ENCODE measurements at regions not wholly inside any gene's neighbourhood (a gene's known extent, or its start where the extent isn't known, plus 50 kb on each side); places are given as distances from the start of the nearest gene placed in this dataset.
"Not testable (repeated sequence)": the region's sequence is repeated elsewhere in the genome, so short reads cannot be mapped to it uniquely, and the experiment has no call there.

- H3K27me3 ChIP-seq (replicated peaks in 2 of 5; ENCODE audit: control insufficient read depth in 4 of 5, insufficient read depth in 5 of 5, low read length in 4 of 5); H3K4me3 ChIP-seq (ENCODE audit: control insufficient read depth in 1 of 7, extremely low read depth in 1 of 7, insufficient read depth in 4 of 7, low read depth in 2 of 7, low read length in 6 of 7); POLR2A ChIA-PET; CTCF ChIA-PET; H3K9me3 ChIP-seq (ENCODE audit: control extremely low read depth in 1 of 5, control insufficient read depth in 4 of 5, insufficient read depth in 2 of 5, low read depth in 1 of 5, low read length in 4 of 5); DNase-seq; H3K36me3 ChIP-seq (ENCODE audit: control insufficient read depth in 4 of 4, insufficient read depth in 4 of 4, low read length in 3 of 4); H3K4me1 ChIP-seq (ENCODE audit: control extremely low read depth in 1 of 4, control insufficient read depth in 4 of 4, insufficient read depth in 4 of 4, low read length in 3 of 4); H3K27ac ChIP-seq (ENCODE audit: insufficient read depth in 1 of 2, low read depth in 1 of 2, low read length in 2 of 2, poor library complexity in 1 of 2, severe bottlenecking in 2 of 2): not testable (repeated sequence)
- no CpG with 5 or more reads among the region's 2 CpGs for WGBS (ENCODE audit: insufficient coverage)
Measured at GRCh38 chr5:177856474-177856873, 73.8 kb upstream of the FAM153A start.

- H3K36me3 ChIP-seq (ENCODE audit: control insufficient read depth in 4 of 4, insufficient read depth in 4 of 4, low read length in 3 of 4); CTCF ChIA-PET; H3K9me3 ChIP-seq (ENCODE audit: control extremely low read depth in 1 of 5, control insufficient read depth in 4 of 5, insufficient read depth in 2 of 5, low read depth in 1 of 5, low read length in 4 of 5); H3K4me1 ChIP-seq (ENCODE audit: control extremely low read depth in 1 of 4, control insufficient read depth in 4 of 4, insufficient read depth in 4 of 4, low read length in 3 of 4); H3K27ac ChIP-seq (ENCODE audit: insufficient read depth in 1 of 2, low read depth in 1 of 2, low read length in 2 of 2, poor library complexity in 1 of 2, severe bottlenecking in 2 of 2); H3K4me3 ChIP-seq (ENCODE audit: control insufficient read depth in 1 of 7, extremely low read depth in 1 of 7, insufficient read depth in 4 of 7, low read depth in 2 of 7, low read length in 6 of 7); POLR2A ChIA-PET; DNase-seq; H3K27me3 ChIP-seq (replicated peaks in 2 of 5; ENCODE audit: control insufficient read depth in 4 of 5, insufficient read depth in 5 of 5, low read length in 4 of 5): not testable (repeated sequence)
- no CpG with 5 or more reads among the region's 7 CpGs for WGBS (ENCODE audit: insufficient coverage)
Measured at GRCh38 chr5:177847914-177848313, 65.2 kb upstream of the FAM153A start.

GRCh38 chr5:177846598-177846997, 63.9 kb upstream of the FAM153A start:
- H3K27me3 ChIP-seq (replicated peaks in 2 of 5; ENCODE audit: control insufficient read depth in 4 of 5, insufficient read depth in 5 of 5, low read length in 4 of 5); POLR2A ChIA-PET; H3K36me3 ChIP-seq (ENCODE audit: control insufficient read depth in 4 of 4, insufficient read depth in 4 of 4, low read length in 3 of 4); H3K4me3 ChIP-seq (ENCODE audit: control insufficient read depth in 1 of 7, extremely low read depth in 1 of 7, insufficient read depth in 4 of 7, low read depth in 2 of 7, low read length in 6 of 7); H3K27ac ChIP-seq (ENCODE audit: insufficient read depth in 1 of 2, low read depth in 1 of 2, low read length in 2 of 2, poor library complexity in 1 of 2, severe bottlenecking in 2 of 2); CTCF ChIA-PET; H3K4me1 ChIP-seq (ENCODE audit: control extremely low read depth in 1 of 4, control insufficient read depth in 4 of 4, insufficient read depth in 4 of 4, low read length in 3 of 4); H3K9me3 ChIP-seq (ENCODE audit: control extremely low read depth in 1 of 5, control insufficient read depth in 4 of 5, insufficient read depth in 2 of 5, low read depth in 1 of 5, low read length in 4 of 5): not testable (repeated sequence)
- DNase-seq: peak in 1 of 3 donors; percentile 2
- WGBS (ENCODE audit: insufficient coverage): no CpG with 5 or more reads among the region's 5 CpGs

- H3K4me1 ChIP-seq (ENCODE audit: control extremely low read depth in 1 of 4, control insufficient read depth in 4 of 4, insufficient read depth in 4 of 4, low read length in 3 of 4); H3K27ac ChIP-seq (ENCODE audit: insufficient read depth in 1 of 2, low read depth in 1 of 2, low read length in 2 of 2, poor library complexity in 1 of 2, severe bottlenecking in 2 of 2); POLR2A ChIA-PET; H3K9me3 ChIP-seq (ENCODE audit: control extremely low read depth in 1 of 5, control insufficient read depth in 4 of 5, insufficient read depth in 2 of 5, low read depth in 1 of 5, low read length in 4 of 5); DNase-seq; H3K4me3 ChIP-seq (ENCODE audit: control insufficient read depth in 1 of 7, extremely low read depth in 1 of 7, insufficient read depth in 4 of 7, low read depth in 2 of 7, low read length in 6 of 7); H3K27me3 ChIP-seq (replicated peaks in 2 of 5; ENCODE audit: control insufficient read depth in 4 of 5, insufficient read depth in 5 of 5, low read length in 4 of 5); CTCF ChIA-PET; H3K36me3 ChIP-seq (ENCODE audit: control insufficient read depth in 4 of 4, insufficient read depth in 4 of 4, low read length in 3 of 4): not testable (repeated sequence)
- no CpG with 5 or more reads among the region's 4 CpGs for WGBS (ENCODE audit: insufficient coverage)
Measured at GRCh38 chr5:177845906-177846305, 63.2 kb upstream of the FAM153A start.

GRCh38 chr5:177836191-177836590, 53.5 kb upstream of the FAM153A start:
- H3K27ac ChIP-seq (ENCODE audit: insufficient read depth in 1 of 2, low read depth in 1 of 2, low read length in 2 of 2, poor library complexity in 1 of 2, severe bottlenecking in 2 of 2); H3K4me1 ChIP-seq (ENCODE audit: control extremely low read depth in 1 of 4, control insufficient read depth in 4 of 4, insufficient read depth in 4 of 4, low read length in 3 of 4); H3K9me3 ChIP-seq (ENCODE audit: control extremely low read depth in 1 of 5, control insufficient read depth in 4 of 5, insufficient read depth in 2 of 5, low read depth in 1 of 5, low read length in 4 of 5); H3K36me3 ChIP-seq (ENCODE audit: control insufficient read depth in 4 of 4, insufficient read depth in 4 of 4, low read length in 3 of 4); CTCF ChIA-PET; POLR2A ChIA-PET; H3K27me3 ChIP-seq (replicated peaks in 2 of 5; ENCODE audit: control insufficient read depth in 4 of 5, insufficient read depth in 5 of 5, low read length in 4 of 5); H3K4me3 ChIP-seq (ENCODE audit: control insufficient read depth in 1 of 7, extremely low read depth in 1 of 7, insufficient read depth in 4 of 7, low read depth in 2 of 7, low read length in 6 of 7): not testable (repeated sequence)
- no CpG with 5 or more reads among the region's 5 CpGs for WGBS (ENCODE audit: insufficient coverage)
- peak in 2 of 3 donors; percentile 20 to 23 for DNase-seq

Data from common myeloid progenitor, CD34-positive (primary cell).